HK-2 (cell line): ENCODE measurements at regions not wholly inside any gene's neighbourhood (a gene's known extent, or its start where the extent isn't known, plus 50 kb on each side); places are given as distances from the start of the nearest gene placed in this dataset.

ENCODE experiments used
- DNase-seq: peaks from one replicate; pipeline ENCODE4 v3.0.0-alpha.2; 2018; ENCODE audit not compliant: unreplicated experiment

DNA sequence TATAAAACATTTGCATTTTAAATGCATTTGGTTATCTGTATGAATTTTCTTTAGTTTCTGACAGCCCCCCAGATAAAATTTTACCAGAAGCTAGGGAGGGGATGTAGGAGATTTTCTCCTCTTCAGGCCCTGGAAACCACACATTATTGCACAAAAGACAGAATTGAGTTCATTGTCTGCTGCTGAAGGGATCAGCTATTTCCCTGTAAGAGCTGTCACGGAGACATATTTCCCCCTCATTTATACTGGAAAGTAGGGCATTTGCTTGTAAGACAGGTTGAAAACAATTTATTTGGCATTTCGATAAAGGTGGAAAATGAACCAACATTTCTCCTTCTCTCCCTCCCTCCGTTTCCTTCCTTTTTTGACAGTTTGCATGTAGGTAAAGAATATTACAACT, 241.3 kb upstream of the LCORL start:
- DNase-seq, result no peak

DNA sequence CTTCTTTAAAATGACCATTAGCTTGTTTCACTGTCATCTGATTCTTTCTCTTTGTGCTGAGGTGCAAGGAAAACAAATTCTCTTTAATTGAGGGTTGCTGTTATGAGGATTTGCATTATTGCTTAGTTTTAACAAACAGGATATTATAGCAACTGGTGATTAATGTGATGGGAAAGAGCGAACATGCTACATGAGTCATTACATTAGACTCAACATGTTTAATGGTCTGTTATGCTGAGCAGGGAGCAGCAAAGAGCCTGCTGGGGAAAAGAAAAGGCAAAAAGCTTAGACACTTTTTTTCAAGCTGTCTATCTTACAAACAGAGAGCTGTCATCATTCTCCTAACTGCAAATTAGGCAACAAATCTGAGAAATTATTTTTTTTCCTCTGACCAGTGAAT, 230.5 kb upstream of the LCORL start:
- no peak for DNase-seq

DNA sequence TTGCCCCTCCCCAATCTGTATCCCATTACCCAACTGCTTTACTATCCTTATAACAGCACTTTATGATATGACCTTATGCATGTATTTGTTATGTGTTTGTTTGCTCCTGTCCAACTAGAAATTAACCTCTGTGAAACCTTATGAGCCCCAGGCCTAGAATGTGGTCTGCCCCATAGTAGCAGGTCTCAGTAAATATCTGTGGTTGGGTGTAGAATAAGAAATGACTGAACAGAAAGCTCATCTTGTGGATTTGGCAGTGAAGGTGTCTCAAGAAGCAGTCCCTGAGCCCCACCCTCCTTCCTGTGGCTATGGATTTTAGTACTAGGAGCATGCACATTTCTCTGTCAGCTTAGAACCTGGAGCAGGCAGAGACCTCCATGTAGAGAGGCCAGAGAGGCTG, 229.0 kb upstream of the LCORL start:
- no peak for DNase-seq

DNA sequence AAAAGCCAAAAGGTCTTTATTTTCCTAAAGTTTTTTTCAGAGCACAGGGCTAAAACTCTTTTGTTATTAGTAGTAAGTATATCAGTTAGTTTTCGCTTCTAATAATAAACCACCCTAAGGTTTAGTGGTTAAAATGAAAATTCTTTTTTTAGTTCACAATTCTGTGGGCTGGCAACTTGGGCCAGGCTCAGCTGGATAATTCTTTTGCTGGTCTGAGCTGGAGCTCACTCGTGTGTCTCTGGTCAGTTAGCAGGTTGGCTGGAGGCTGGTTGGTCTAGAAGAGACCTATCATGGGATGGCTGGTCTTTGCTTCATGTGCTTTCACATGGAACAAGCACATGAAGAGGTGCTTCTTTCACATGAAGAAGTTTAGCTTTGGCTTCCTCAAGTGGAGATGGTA, 227.1 kb upstream of the LCORL start:
- DNase-seq, result no peak

DNA sequence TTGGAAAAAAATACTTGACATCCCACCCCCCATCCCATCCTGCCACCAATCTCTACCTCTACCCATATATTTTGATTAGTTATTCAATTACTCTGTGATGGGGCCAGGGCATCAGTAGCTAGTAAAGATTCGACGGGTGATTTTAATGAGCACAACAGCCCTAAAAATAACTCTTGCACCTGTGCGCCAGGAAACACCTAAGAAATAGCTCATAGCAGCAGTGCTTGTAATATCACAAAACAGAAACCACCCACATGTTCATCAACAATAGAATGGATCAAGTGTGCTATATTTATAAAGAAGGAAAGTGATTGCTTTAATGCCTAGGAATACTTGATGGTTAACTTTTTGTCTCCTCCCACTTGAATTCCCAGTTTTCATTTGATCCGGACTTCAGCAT, 225.6 kb upstream of the LCORL start:
- no peak for DNase-seq

DNA sequence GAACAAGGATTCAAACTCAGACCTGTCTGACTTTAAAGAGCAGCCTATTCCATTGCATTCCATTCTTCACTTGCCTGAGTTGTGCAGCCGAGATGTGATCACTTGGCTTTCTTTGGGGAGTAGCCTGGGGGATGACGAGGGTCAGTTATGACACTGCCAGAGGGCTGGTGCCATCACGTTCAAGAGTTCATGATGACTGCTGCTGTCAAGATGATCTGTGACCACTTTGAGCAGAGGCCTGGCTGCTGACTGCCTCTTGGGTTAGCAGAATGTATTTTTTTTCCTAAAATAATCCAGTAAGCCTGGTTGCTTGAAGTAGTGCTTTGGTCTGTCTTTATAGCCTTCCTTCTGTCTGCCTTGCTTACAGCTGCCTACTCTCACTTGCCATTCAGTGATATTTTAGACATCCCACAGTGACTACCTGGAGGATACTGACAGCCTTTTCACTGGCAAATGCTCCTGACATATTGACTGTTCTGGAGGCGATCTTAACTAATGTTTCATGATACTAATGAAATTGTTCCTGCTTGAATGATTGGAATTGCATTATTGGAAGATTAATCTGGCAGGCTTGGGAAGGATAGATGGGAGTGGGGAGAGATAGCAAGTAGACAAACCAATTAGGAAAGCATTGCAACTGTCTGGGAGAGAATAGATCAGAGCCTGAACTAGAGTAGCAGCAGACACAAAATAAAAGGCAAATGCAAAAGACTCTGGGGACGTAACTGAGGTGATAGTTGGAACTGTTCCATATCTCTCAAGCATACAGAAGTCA, 221.6 kb upstream of the LCORL start:
- no peak for DNase-seq

DNA sequence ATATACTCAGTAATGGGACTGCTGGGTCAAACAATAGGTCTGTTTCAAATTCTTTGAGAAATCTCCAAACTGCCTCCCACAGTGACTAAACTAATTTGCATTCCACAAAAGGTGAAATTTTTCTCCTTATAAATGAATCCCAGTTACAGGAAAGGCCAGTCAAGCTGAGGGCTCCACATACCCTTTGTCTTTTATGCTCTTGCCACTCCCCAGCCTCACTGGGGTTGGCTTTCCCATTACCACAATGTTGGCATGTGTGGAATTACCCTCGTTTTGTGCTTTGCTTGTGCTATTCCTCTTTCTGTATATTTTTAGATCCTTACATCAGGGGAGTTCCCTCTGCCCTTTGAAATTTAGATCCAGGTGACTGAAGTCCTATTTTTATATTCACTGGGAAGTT, 220.2 kb upstream of the LCORL start:
- no peak for DNase-seq

DNA sequence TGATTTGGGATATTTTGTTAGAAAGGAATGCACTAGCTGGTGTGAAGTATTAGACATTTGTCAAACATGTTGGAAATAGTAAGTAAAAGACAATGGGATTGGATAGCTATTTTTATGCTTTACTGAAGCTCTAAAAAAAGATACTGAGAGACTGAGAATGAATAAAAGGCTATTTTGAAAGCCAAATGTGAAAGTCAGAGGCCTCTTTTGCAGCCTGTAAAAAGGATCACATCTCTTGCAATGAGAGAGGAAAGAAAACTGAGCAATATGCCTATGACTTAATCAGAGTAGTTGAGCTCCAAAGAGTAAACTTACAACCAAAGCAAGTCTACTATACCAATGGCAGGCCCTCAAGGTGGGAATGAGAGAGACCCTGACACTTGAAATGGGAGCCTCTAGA, 212.6 kb upstream of the LCORL start:
- DNase-seq, result no peak

DNA sequence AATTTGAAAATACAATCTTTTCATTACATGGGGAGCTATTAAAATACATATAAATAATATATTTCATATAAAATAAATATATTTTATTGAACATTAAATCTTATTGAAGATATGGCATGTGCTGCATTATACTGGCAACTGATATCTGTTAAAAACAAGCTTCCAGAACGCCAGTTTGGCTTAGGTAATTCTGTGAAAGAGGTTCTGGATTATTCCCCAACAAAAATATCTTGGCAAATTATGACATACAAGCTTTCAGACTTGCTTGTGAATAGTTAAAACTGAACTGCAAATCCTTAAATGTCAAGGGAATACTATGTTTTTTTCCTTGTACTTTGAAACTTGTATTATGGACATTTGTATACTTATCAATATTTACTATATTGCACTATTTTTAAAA, 210.2 kb upstream of the LCORL start:
- no peak for DNase-seq

DNA sequence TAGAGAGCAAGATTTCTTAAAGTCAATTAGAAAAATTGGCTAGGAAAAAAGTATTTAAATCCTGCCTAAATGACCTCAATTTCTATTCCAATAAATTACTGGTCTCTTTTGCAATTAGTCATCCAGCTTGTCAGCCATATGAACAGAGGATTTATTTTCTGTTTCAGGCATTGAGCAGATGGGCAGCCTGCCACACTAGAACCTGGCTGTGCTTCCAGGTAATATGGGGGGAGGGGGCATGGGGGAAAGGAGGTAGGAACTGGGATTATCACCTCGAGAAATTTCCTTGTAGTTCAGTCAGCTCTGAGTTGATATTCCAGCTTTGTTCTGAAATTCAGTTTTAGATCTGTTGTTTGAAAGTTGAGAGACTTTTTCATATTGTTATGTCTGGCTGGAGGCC, 206.3 kb upstream of the LCORL start:
- DNase-seq, result no peak

DNA sequence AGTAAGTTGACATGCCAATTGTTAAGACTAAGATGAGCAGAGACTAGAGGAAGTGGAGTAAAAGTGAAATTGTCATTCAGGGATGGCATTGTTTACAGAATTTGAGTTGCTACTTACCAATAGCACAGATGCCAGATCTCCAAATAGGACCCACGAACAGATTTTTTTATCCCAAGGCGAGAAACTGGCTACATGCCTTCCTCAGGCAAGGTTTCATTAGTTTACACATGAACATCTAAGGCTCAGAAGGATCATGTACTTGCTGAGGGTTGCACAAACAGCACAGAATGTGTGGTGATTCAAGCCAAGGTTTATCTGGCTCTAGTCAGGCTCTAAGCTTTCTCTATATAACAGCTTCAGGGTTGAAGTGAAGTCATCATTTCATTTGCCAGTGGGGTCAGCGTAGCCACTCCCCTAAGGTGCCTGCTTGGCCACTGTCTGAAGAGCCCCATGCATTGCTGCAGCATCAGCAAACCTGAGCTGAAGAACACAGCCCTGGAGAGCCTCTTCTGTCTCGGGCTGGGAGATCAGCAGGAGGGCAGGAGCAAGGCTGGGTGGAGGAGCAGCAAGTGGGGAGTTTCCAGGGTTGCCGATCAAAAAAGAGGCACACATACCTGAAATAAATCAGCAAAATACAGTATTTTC, 193.0 kb upstream of the LCORL start:
- DNase-seq, result no peak

DNA sequence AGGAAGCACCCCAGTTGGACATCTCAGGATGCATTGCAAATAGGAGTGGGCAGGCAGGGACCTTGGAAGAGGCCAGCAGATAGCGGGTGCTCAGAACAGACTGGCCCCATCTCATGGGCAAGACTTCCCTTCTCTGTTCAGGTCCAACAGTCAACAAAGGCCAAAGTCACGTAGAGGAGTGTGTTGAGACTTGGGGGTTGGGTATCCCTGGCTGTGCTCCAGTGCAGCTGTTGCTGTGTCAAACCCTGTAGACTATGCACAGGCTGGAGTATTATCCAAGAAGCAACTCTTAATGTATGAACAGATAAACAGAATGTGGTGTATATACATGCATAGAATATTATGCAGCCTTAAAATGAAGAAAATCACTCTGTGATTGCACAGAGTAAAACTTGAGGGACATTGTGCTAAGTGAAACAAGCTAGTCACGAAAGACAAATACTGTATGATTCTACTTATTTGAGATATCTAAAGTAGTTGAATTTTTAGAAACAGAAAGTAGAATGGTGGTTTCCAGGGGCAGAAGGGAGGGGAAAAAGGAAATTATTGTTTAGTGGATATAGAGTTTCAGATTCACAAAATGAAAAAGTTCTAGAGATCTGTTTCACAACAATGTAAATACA, 192.1 kb upstream of the LCORL start:
- no peak for DNase-seq

DNA sequence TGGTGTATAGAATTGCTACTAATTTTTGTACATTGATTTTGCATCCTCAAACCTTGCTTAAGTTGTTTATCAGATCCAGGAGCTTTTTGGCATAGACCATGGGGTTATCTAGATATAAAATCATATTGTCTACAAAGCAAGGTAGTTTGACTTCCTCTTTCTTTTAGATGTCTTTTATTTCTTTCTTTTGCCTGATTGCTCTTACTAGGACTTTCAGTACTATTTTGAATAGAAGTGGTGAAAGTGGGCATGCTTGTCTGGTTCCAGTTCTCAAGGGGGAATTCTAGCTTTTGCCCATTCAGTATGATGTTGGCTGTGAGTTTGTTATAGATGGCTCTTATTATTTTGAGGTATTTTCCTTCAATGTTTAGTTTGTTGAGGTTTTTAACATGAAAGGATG, 187.9 kb upstream of the LCORL start:
- DNase-seq, result no peak

DNA sequence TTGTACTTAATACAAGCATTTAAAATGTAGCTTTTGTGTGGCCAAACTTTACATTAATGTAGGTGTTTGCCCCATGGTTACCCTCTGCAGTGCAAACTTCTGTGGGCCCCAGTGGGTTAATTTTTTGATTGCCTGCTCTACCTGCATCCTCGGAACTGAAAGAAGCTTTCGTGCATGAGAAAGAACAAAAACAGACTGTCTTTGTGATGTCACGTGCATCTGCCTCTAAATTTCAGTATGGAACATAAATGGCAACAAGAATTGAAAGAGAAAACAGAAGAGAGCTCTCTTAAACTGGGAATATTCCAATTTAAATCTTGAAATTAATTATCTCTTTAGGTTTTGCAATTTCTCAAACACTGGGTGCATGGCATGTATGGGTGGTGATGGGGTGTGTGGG, 182.4 kb upstream of the LCORL start:
- DNase-seq, result no peak

DNA sequence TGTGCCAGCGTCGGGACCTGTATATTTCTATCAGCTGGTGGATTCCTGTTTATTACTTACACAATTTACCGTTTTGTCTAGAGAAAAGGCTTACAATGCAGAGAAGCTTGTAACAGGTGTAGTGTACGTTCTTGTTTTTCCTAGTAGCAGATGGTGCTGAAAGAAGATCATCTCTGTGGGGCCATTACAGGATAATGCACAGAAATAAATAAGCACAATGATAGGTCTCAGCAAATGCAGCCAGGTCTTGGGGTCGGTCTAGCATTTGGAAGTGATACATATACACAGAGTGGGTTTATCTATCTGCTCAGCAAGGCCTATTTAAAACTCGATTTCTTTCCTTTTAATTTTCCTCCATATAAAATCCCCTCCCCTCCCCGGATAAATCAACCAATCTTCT, 180.9 kb upstream of the LCORL start:
- no peak for DNase-seq

DNA sequence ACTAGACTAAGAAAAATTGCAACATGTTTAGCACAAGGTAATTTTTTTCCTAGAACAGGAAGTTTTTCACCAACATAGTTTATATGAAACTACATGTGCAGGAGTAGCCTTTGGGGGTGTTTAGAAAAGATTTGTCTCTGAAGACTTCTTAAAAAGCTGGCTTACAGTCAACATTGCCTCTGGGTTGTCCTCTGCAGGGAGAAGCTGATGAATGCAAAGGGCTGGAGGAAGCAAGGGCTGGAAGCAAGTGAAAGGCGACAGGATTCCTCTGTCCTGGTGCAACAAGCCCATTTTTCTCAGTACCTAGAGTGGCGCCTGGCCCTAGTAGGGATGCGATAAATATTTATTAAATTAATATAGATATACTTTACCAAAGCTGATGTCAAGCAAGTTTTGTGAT, 180.3 kb upstream of the LCORL start:
- DNase-seq, result no peak

DNA sequence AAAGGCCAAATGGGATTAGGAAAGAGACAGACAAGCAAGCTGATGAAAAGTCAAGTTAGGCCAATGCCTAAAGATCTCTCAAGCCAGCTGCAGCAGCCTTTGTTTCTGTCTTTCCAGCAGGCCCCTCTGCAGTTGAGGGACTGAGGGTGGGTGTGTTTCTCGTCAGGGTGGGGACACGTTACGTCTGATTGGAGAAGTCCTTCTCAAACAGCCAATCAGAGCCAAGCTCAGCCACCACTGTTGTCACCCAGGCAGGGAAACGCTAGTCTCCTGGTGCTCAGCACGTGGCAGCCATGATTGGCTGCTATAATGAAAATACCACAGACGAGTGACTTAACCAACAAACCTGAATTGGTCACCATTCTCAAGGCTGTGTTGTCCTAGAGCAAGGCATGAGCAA, 177.1 kb upstream of the LCORL start:
- DNase-seq, result no peak

DNA sequence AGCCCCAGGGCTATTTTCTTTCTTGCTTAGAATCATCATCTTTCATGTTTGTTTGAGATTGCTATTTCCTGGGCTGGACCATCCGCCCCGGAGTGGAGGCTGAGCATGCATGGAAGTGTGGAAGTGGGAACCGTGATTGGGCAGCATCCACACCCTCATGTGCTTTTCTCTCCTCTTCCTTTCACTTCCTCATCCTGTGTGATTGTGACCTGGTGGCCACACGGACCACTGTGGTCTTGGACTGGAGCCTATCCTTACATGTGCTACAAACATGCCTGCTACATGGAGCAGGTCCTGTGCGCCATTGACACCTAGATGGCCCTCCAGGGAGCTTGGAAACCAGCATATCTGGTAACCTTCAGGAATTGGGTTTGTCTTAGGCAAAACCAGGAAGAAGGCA, 175.9 kb upstream of the LCORL start:
- DNase-seq, result no peak

DNA sequence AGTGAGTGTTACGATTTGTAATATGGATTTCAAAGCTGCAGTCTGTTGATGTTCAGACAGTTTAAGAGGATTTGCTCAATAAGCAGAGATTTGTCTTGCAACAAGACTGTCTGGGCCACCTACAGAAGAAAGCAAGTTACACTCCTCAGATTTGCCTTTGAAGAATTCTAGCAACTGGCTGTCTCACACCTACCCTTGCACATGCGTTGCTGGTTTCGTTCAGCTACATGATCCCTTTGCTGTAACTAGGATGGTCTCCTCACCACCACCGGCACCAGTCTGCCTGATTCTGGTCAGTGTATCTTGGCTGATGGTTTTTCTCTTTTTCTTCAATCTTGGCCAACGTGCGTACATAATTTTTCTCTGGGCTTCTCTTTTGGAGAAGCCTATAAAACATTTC, 172.7 kb upstream of the LCORL start:
- no peak for DNase-seq

DNA sequence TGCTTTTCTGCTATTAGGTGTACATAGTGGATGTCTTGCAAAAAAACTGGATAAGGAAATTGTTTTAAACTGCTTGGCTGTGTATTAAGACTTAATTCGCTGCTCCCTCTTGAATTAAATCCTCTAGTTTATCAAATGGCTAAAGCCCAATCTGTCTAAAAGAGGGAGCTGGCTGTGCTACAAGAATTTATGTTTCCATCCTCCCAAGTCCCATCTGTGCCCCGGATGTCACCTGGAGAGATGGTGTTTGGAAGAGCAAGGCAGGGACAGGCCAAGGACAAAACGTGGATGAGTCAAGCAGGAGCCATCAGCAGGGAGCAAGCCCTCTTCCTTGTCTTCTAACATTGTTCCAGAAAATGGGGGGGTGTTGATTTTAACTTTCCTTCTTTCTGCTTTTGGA, 171.3 kb upstream of the LCORL start:
- no peak for DNase-seq

DNA sequence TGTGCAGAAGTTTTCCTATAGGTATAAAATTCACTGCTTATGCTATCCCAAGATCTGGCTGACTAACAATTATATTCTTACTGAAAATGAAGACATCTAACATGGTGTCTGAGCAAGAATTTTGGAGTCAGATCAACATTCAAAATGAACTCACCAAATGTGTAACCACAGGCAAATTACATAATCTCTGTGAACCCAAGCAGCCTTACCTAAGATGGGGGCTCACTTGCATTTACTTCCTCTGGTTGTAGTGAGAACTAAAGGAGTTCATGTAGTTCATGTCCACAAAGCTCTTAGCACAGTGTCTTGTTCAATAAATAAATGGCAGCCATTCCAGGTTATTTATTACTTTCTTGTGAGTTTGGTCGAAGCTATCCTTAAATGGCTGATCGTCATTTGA, 163.9 kb upstream of the LCORL start:
- no peak for DNase-seq

DNA sequence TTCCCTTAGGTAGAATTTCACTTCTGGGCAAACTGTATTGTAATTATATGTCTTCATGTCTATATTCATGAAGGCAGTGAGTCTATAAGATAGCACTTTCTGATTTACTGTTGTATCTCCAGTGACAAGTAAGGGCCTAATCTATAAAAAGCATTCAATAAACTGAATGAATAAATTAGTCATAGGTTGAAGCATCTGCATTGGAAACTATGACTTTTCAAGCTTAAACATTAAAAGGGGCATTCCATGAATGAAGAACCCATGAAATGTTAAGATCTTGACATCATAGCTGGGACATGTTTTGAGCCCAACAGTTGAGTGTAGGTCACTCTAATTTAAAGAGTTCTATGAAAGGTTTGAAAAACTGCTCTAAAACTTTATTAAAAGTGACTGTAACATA, 159.3 kb upstream of the LCORL start:
- DNase-seq, result no peak

DNA sequence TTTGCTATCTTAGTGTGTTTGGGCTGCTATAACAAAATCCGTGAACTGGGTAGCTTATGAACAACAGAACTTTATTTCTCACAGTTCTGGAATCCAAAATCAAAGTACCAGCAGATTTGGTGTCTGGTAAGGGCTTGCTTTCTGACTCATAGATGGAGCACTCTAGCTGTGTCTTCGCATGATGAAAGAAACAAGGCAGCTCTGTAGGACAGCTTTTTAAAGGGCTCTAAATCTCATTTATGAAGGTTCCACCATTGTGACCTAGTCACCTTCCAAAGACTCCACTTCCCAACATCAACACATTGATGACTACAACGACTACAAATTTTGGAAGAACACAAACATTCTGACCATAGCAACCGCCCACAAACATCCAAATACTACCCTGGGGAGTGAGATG, 158.6 kb upstream of the LCORL start:
- DNase-seq, result no peak

DNA sequence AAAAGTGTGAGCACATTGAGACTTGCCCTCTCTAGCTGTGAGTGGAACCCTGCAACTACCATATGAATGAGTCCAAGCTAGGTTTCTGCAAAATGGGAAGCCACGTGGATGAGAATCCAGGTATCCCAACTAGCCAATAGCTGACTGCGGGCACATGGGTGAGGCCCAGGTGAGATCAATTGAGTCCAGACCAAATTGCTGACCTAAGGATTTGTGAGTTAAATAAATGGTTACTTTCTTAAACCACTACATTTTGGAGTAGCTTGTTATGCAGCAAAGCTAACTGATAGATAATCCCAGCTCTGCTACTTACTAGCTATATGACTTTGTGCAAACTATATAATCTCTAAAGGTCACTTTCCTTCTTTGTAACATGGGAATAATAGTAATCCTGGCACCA, 150.3 kb upstream of the LCORL start:
- no peak for DNase-seq
